ENCODE measurements at regions not wholly inside any gene's neighbourhood (a gene's known extent, or its start where the extent isn't known, plus 50 kb on each side); places are given as distances from the start of the nearest gene placed in this dataset.

DNA sequence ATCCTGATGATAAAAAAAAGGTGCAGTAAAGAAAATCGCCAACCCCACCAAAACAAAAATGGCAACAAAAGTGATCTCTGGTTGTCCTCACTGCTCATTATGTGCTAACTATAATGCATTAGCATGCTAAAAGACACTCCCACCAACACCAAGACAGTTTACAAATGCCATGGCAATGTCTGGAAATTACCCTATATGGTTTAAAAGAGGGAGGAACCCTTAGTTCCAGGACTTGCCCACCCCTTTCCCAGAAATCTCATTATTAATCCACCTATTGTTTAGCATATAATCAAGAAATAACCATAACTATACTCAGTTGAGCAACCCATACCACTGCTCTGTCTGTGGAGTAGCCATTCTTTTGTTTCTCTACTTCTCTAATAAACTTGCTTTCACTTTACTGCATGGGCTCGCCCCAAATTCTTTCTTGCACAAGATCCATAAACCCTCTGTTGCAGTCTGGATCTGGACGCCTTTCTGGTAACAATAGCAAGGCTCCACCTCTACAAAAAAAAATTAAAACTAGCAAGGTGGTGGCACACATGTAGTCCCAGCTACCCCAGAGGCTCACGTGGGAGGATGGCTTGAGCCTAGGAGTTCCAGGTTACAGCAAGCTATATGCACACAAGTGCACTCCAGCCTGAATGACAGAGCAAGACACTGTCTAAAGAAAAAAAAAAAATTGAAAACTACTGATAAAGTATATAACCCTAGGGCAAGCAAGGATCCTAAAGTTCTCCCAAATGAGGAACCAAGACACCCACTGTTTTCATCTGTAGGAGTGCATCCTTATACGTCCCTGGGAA, 278.8 kb upstream of the JARID2 start:
- H3K27ac ChIP-seq, result no peak overlapping the region
- TF ChIP-seq POLR2A (IDR thresholded peaks at IDR 0.05), result no peak
- TF ChIP-seq POLR2AphosphoS5 (IDR thresholded peaks at IDR 0.05; ENCODE audit: insufficient read depth in 1 of 2, low read depth in 1 of 2), result no peak
- TF ChIP-seq, protein P1, sequence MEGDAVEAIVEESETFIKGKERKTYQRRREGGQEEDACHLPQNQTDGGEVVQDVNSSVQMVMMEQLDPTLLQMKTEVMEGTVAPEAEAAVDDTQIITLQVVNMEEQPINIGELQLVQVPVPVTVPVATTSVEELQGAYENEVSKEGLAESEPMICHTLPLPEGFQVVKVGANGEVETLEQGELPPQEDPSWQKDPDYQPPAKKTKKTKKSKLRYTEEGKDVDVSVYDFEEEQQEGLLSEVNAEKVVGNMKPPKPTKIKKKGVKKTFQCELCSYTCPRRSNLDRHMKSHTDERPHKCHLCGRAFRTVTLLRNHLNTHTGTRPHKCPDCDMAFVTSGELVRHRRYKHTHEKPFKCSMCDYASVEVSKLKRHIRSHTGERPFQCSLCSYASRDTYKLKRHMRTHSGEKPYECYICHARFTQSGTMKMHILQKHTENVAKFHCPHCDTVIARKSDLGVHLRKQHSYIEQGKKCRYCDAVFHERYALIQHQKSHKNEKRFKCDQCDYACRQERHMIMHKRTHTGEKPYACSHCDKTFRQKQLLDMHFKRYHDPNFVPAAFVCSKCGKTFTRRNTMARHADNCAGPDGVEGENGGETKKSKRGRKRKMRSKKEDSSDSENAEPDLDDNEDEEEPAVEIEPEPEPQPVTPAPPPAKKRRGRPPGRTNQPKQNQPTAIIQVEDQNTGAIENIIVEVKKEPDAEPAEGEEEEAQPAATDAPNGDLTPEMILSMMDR (IDR thresholded peaks at IDR 0.05), result no peak
- no peaks in the 10 kb centered on the region for H3K4me1 ChIP-seq
- H3K27me3 ChIP-seq, result no peaks in the 10 kb centered on the region
- no peak overlapping the region for H3K4me3 ChIP-seq
- H3K36me3 ChIP-seq, result no peaks in the 10 kb centered on the region
- no peak for DNase-seq (ENCODE audit: extremely low spot score in 2 of 2)
- H3K9me3 ChIP-seq, result no peaks in the 10 kb centered on the region
- intact Hi-C loops (cut with DNase I), result no loop called here

DNA sequence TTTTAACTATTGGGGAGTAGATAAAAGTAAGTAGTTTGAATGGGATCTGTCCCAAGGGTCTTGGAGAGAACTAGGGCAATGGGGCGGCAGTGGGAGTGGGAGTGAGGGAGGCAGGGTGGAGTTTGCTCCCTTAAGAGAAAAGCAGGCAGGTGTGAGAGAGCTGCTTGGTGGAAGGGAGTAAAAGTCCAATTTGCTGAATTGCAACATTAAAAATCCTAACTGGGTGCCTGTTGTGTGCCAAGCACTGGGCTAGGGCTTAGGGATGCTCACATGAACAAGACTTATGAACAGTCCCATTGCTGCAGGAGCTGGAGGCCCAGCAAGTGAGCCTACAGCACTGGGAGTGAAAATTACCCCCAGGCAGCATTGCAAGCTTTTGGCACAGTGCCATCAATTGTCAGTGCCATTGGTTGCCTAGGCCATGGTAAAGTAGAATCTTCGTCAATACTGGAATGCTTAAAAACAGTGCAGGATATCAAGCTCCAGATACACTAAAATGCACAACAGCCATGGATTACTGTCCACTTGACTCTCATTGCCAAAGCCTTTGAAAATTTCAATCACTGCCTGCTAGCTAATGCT, 277.7 kb upstream of the JARID2 start:
- TF ChIP-seq POLR2AphosphoS5 (IDR thresholded peaks at IDR 0.05; ENCODE audit: insufficient read depth in 1 of 2, low read depth in 1 of 2), result no peak
- no peak for TF ChIP-seq POLR2A (IDR thresholded peaks at IDR 0.05)
- TF ChIP-seq, protein P1 (IDR thresholded peaks at IDR 0.05), result no peak
- Histone ChIP-seq H3K4me3 (no peak overlapping the region), H3K27ac (no peak overlapping the region), H3K9me3 (no peaks in the 10 kb centered on the region), H3K36me3 (no peaks in the 10 kb centered on the region), H3K27me3 (no peaks in the 10 kb centered on the region), H3K4me1 (no peaks in the 10 kb centered on the region)
- DNase-seq (ENCODE audit: extremely low spot score in 2 of 2), result no peak
- intact Hi-C loops (cut with DNase I), result no loop called here

DNA sequence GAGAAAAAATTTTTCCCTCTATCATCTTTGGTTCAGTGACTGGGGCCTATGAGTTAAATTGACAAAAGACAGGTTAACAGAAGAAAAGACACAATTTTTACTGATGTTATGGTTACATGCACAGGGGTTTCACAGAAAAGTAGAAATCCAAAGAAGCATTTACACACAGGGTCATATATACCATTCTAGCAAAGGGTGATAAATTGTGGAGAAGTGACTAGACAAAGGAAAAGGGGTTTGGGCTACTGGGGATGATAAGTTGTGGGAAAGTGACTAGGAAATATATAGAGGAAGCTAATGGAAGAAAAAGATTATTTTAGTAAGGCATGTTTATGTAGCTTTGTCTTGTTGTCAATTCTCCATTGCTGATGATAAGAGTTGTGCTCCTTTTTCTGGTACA, 276.7 kb upstream of the JARID2 start:
- Histone ChIP-seq H3K9me3 (no peaks in the 10 kb centered on the region), H3K27ac (no peak overlapping the region), H3K27me3 (no peaks in the 10 kb centered on the region), H3K36me3 (no peaks in the 10 kb centered on the region), H3K4me3 (no peak overlapping the region), H3K4me1 (no peaks in the 10 kb centered on the region)
- intact Hi-C loops (cut with DNase I), result no loop called here
- TF ChIP-seq POLR2AphosphoS5 (IDR thresholded peaks at IDR 0.05; ENCODE audit: insufficient read depth in 1 of 2, low read depth in 1 of 2) (no peak), POLR2A (IDR thresholded peaks at IDR 0.05) (no peak)
- TF ChIP-seq, protein P1 (IDR thresholded peaks at IDR 0.05), result no peak
- no peak for DNase-seq (ENCODE audit: extremely low spot score in 2 of 2)

DNA sequence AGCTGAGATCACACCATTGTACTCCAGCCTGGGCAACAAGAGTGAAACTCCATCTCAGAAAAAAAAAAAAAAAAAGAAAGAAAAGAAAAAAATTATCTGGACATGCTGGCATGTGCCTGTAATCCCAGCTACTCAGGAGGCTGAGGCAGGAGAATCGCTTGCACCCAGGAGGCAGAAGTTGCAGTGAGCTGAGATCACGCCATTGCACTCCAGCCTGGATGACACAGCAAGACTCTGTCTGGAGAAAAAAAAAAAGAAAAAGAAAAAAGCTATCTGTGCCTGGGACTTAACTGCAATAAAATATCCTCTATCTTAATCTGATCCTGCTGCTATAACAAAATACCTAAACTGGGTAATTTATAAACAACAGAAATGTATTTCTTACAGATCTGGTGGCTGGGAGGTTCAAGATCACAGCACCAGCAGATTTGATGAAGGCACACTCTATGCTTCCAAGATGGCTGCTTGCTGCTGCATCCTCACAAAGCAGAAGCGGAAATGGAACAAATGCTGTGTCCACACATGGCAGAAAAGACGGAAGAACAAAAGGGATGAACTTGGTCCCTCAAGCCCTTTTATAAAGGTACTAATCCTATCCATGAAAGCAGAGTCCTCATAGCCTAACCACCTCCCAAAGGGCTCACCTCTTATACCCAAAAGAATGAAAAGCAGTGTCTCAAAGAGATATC, 273.3 kb upstream of the JARID2 start:
- Histone ChIP-seq H3K36me3 (no peaks in the 10 kb centered on the region), H3K9me3 (no peaks in the 10 kb centered on the region), H3K4me3 (no peak overlapping the region), H3K27me3 (no peaks in the 10 kb centered on the region), H3K4me1 (no peaks in the 10 kb centered on the region), H3K27ac (no peak overlapping the region)
- TF ChIP-seq, protein P1 (IDR thresholded peaks at IDR 0.05), result no peak
- TF ChIP-seq POLR2AphosphoS5 (IDR thresholded peaks at IDR 0.05; ENCODE audit: insufficient read depth in 1 of 2, low read depth in 1 of 2) (no peak), POLR2A (IDR thresholded peaks at IDR 0.05) (no peak)
- no peak for DNase-seq (ENCODE audit: extremely low spot score in 2 of 2)
- intact Hi-C loops (cut with DNase I), result no loop called here
